ELF-1 (cell line): ENCODE measurements at regions not wholly inside any gene's neighbourhood (a gene's known extent, or its start where the extent isn't known, plus 50 kb on each side); places are given as distances from the start of the nearest gene placed in this dataset.
A peak's percentile ranks its signal among the peaks of the same experiment; 100 is the strongest.
"Not testable (repeated sequence)": the region's sequence is repeated elsewhere in the genome, so short reads cannot be mapped to it uniquely, and the experiment has no call there.

Source experiments
- DNase-seq: peaks from one replicate; pipeline ENCODE4 v3.0.0-alpha.2; 2016; ENCODE audit warnings: low read depth, low spot score

- no peak for DNase-seq
Measured at GRCh38 chr21:27035791-27036190, 68.9 kb upstream of the ADAMTS5 start.

DNA sequence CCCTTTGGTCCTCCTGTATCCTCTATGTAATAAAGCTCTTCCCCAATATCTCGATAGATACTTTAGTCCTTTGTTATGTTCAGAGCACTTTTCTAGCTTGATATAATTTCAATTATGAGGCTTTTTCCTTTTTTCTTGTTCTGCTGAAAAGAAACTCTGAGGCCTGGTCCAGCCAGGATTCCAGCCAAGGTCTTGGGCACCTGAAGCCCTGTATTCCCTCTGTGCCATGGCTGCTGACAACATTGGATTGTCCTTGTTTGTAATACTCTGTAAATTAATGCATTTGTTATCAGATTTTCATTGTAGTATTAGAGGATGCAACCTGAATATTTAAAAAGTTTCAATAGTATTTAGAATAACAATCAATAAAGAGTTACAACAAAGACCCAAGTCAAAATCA lies 67.9 kb upstream of the ADAMTS5 start:
- DNase-seq = no peak

DNA sequence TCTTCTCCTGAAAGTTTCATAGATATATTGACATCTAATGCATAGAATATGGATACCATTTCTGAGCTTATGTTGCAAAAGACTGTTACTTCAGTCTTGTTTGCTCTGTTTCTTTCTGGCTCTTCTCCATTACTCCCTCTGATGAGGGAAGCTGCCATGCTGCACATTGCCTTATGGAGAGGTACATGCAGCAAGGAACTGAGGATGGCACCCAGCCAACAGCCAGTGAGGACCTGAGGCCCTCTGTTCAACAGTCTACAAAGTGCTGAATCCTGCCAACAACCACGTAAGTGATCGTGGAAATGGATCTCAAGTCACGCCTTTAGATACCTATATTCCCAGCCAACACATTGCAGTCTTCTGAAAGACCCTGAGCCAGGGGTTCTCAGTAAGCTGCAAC lies 66.6 kb upstream of the ADAMTS5 start:
- no peak for DNase-seq

DNA sequence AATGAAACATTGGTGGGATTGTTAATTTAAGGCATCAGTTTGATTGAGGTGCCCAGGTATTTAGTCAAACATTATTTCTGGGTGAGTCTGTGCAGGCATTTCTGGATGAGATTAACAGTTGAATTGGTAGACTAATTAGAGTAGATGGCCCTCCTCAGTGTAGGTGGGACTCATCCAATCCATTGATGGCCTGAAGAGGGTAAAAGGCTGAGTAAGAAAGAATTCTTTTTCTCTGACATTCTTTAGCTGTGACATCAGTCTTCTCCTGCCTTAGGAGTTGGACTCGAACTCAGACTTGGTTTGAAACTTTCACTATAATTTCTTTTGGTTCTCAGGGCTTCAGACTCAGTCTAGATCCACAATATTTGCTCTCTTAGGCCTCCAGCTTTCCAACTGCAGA lies 59.6 kb upstream of the ADAMTS5 start:
- DNase-seq = peak; percentile 29

GRCh38 chr21:27025708-27026107 lies 58.8 kb upstream of the ADAMTS5 start:
- DNase-seq = not testable (repeated sequence)

DNA sequence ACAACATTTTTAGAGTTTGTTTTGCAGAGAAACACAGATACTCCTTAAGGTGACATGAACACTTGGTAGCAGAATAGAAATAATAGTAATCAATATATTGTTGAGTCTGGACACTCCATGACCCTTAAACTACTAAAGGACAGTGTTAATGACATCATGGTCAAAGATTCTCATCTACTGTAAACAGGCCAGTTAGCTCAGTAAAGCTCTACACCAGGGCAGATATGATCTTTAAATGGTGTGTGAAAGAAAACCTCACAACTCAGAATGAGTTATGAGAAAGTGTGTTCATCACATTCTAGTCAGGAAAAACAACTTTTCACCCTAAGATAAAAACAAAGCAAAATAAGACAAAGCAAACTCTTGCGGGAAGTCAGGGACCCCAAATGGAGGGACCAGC lies 58.1 kb upstream of the ADAMTS5 start:
- DNase-seq = no peak

- DNase-seq = no peak
Measured at GRCh38 chr21:27024301-27024700, 57.4 kb upstream of the ADAMTS5 start.

DNA sequence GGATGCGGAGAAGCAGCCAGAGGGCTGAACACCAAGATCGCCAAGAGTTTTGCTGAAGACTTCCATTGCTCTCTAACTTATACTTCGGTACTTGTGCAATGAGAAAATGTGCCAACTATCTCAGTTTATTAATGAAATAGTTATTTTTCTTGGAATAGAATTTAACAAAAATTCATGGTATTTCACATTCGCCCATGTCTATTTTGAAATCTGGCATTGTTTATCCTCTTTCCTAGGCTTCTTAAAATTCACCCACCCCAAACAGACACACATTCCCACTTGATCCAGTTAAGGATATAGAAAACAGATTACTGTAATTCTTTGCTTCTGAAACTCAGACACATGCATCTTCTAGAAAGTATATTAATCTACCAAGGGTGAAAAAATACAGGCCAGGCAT lies 56.3 kb upstream of the ADAMTS5 start:
- DNase-seq = no peak

- DNase-seq = no peak
Measured at GRCh38 chr21:27021801-27022200, 54.9 kb upstream of the ADAMTS5 start.

DNA sequence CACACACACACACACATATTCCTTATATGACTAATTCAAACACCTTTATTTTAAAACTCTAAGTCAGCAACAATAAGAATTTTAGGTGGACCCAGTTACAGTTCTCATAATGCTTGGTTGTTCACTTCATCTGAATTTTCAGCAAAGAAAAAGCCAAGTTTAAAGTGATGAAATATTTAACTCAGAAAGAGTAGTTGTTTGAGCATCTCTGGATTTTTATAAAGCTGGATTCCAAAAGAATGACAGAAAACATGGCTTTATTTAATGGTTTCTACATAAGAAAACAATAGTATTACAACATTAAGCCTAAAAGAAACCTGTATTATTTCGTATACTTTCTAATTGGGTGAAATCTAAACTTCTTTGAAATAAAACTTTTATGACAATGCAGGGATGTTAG lies 54.2 kb upstream of the ADAMTS5 start:
- no peak for DNase-seq

DNA sequence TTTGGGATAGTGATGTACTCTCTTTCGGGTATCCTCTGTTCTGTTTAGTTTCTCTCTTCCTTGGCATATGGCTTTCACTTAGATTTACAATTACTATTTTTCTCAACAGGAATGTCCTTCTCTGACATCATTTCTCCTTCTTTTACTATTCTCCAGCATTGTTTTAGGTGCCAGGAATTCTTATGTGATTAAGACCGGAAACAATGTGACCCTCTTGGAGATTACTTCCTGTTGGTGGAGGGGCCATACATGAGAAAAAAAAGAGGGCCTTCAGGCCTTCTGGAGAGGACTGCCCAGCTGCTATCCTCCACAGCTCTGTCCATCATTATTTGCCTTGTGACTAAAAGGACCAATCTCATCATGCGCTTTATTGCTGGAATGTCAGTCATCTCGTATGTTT lies 50.4 kb upstream of the ADAMTS5 start:
- DNase-seq = no peak
